Fibroblast of skin of left biceps (primary cell): ENCODE measurements at regions not wholly inside any gene's neighbourhood (a gene's known extent, or its start where the extent isn't known, plus 50 kb on each side); places are given as distances from the start of the nearest gene placed in this dataset.

Experiments
- DNase-seq, 2 experiments: peaks; one replicate each; pipeline ENCODE4 v3.0.0-alpha.2; 2013; ENCODE audit warnings: low read depth in 2 of 2

- DNase-seq, result no peak
Measured at GRCh38 chr7:155981703-155982102, 169.4 kb upstream of the SHH start.

- DNase-seq, result no peak
Measured at GRCh38 chr7:155980841-155981240, 168.6 kb upstream of the SHH start.

GRCh38 chr7:155979994-155980393, 167.7 kb upstream of the SHH start:
- DNase-seq, result no peak

GRCh38 chr7:155979566-155979965, 167.3 kb upstream of the SHH start:
- DNase-seq, result no peak

GRCh38 chr7:155975490-155975889, 163.2 kb upstream of the SHH start:
- no peak for DNase-seq

GRCh38 chr7:155974186-155974897, 162.1 kb upstream of the SHH start:
- no peak for DNase-seq

- no peak for DNase-seq
Measured at GRCh38 chr7:155973451-155973997, 161.3 kb upstream of the SHH start.

GRCh38 chr7:155972651-155973390, 160.6 kb upstream of the SHH start:
- DNase-seq, result no peak

GRCh38 chr7:155972247-155972646, 160.0 kb upstream of the SHH start:
- DNase-seq, result no peak

- no peak for DNase-seq
Measured at GRCh38 chr7:155971180-155971770, 159.0 kb upstream of the SHH start.

- no peak for DNase-seq
Measured at GRCh38 chr7:155969192-155969929, 157.1 kb upstream of the SHH start.

- no peak for DNase-seq
Measured at GRCh38 chr7:155965010-155965409, 152.7 kb upstream of the SHH start.

GRCh38 chr7:155964543-155964942, 152.3 kb upstream of the SHH start:
- no peak for DNase-seq

- no peak for DNase-seq
Measured at GRCh38 chr7:155963771-155964195, 151.5 kb upstream of the SHH start.

GRCh38 chr7:155963356-155963755, 151.1 kb upstream of the SHH start:
- no peak for DNase-seq

- no peak for DNase-seq
Measured at GRCh38 chr7:155962968-155963300, 150.7 kb upstream of the SHH start.

GRCh38 chr7:155962191-155962967, 150.1 kb upstream of the SHH start:
- no peak for DNase-seq

GRCh38 chr7:155961241-155962190, 149.3 kb upstream of the SHH start:
- DNase-seq, result no peak

- no peak for DNase-seq
Measured at GRCh38 chr7:155959894-155960293, 147.6 kb upstream of the SHH start.

GRCh38 chr7:155956977-155957376, 144.7 kb upstream of the SHH start:
- no peak for DNase-seq
